GM12872 (cell line): ENCODE measurements at regions not wholly inside any gene's neighbourhood (a gene's known extent, or its start where the extent isn't known, plus 50 kb on each side); places are given as distances from the start of the nearest gene placed in this dataset.

Source experiments
- CTCF ChIP-seq: IDR thresholded peaks from 3 replicates; pipeline ENCODE4 v1.5.1; 2011; ENCODE audit warnings: low read depth, mild to moderate bottlenecking, low read length, moderate library complexity; ENCODE audit not compliant: insufficient read depth

- TF ChIP-seq CTCF: no peak
These were observed 74.0 kb upstream of the PTPN1 start for GRCh38 chr20:50436052-50436656.

DNA sequence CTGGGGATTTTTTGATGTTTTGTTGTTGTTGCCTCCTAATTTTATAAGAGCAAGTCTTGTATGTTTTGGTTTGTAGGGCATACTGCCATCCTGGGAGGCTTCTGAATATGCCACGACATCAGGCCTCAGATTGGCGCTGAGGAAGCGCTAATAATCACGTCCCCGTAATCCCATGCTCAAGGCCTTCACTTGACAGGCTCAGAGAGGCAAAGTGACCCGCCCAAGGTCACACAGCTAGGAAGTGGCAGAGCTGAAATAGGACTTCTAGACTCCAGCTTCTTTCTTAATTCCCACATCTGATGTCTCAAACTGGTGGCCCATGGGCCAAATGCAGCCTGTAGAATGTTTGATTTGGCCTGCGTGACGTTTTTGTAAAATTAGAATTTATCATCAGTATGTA, 73.5 kb upstream of the PTPN1 start:
- TF ChIP-seq CTCF: no peak

GRCh38 chr20:50438986-50439407, 71.2 kb upstream of the PTPN1 start:
- TF ChIP-seq CTCF: no peak

DNA sequence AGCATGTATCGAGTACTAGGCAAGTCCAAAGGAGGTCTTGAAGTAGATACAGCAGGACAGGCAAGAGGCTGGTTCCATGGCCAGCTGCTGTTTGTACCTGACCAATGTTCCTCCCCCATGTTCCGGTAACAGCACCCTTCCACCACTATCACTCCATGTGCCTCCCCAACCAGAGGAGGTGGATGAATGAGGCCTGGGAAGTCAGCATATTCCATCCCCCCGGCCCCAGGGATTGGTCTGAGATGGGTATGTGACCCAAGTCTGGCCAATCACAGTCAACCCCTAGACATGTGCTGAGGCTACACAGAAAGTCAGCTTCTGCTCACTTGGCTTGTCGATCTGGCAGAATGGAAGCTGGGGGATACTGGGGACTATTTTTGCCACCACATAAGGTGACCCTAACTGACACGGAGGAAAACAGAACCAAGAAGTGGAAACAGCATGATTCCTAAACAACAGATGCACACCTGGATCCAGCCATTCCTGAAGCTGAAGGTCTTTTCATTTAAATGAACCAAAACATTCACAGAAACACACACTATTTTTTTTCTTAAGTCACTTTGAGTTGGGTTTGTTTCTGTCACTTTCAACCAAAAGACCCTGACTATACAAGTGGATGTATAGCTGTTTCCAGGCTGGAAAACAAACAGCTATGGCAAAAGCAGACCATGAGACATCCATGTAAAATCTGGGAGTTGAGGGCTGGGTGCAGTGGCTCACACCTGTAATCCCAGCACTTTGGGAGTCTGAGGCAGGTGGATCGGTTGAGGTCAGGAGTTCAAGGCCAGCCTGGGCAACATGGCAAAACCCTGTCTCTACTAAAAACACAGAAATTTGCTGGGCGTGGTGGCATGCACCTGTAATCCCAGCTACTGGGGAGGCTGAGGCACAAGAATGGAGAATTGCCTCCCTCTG, 70.4 kb upstream of the PTPN1 start:
- TF ChIP-seq CTCF: no peak

DNA sequence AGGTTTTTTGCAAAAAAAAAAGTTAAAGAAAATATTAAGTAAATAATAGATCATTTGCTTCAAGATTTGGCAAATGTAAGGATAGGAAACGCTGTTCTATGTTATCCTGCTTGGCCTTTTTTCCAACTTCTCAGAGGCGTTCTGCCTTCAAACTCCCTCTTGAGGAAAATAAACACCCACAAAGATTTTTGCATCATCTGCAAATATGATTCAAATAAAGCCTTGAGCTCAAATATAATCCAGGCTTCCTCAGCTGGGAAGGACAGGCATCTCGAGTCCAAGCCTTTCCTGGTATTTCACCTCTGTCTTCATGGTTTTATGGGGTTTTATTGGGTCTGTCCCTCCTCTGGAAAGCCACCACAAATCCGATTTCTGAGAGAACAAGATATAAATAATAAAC, 67.7 kb upstream of the PTPN1 start:
- TF ChIP-seq CTCF: no peak

DNA sequence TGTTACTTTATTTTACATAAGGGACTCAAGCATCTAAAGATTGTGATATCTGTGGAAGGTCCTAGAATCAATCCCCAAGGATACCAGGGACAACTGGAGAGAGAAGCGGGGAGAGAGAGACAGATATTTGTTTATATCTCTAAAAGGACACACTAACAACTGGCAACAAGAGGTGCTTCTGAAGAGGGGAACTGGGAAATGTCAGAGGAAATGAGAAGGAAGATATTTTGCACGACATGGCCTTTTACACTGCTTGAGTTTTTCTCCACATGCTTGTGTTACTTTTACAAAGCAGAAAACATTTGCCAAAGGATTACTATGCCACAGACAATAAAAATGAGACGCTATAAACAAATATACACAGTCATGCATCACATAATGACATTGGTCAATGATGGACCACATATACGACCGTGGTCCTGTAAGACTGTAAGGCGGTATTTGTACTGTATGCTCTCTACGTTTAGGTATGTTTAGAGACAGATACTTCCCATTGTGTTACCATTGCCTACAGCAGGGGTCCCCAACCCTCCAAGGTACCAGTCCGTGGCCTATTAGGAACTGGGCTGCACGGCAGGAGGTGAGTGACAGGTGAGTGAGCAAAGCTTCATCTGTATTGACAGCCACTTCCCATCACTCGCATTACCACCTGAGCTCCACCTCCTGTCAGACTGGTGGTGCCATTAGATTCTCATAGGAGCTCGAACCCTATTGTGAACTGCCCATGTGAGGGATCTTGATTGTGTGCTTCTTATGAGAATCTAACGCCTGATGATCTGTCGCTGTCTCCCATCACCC, 64.6 kb upstream of the PTPN1 start:
- no peak for TF ChIP-seq CTCF
